ENCODE measurements at regions not wholly inside any gene's neighbourhood (a gene's known extent, or its start where the extent isn't known, plus 50 kb on each side); places are given as distances from the start of the nearest gene placed in this dataset.

GRCh38 chr2:16441431-16441830 lies 224.2 kb downstream of the CYRIA start:
- no peak for ATAC-seq (ENCODE audit: poor library complexity)
- Histone ChIP-seq H3K27me3 (ENCODE audit: control insufficient read depth in 1 of 2, insufficient read depth in 2 of 2, low read length in 2 of 2) (peaks cover 0 to 5% of the 10 kb centered on the region in 2 experiments), H3K36me3 (ENCODE audit: insufficient read depth, low read length) (no peaks in the 10 kb centered on the region), H3K9me3 (ENCODE audit: control insufficient read depth in 1 of 2, insufficient read depth in 1 of 2, low read length in 2 of 2) (peaks cover 0 to 4% of the 10 kb centered on the region in 2 experiments), H3K4me1 (ENCODE audit: insufficient read depth, low read length) (no peaks in the 10 kb centered on the region), H3K4me3 (ENCODE audit: low read length) (no peak overlapping the region), H3K27ac (ENCODE audit: low read depth in 1 of 2, low read length in 2 of 2) (no peak overlapping the region)
- DNase-seq: no peak
- Mint-ChIP-seq H3K27ac (no peak overlapping the region), H3K4me3 (no peak overlapping the region), H3K4me1 (ENCODE audit: low read depth) (no peaks in the 10 kb centered on the region), H3K27me3 (peaks cover 17% of the 10 kb centered on the region), H3K9me3 (no peaks in the 10 kb centered on the region), H3K36me3 (ENCODE audit: low read depth) (no peaks in the 10 kb centered on the region)
- ChIA-PET CTCF (no interaction called here), POLR2A (no interaction called here)
- TF ChIP-seq CTCF (IDR thresholded peaks at IDR 0.05): no peak
- intact Hi-C loops (cut with DNase I, micrococcal nuclease): no loop called here

GRCh38 chr2:16440898-16441297 lies 224.7 kb downstream of the CYRIA start:
- CTCF ChIA-PET: no interaction called here
- H3K27ac ChIP-seq (ENCODE audit: low read depth in 1 of 2, low read length in 2 of 2): no peak overlapping the region
- no peaks in the 10 kb centered on the region for H3K9me3 Mint-ChIP-seq

GRCh38 chr2:16438613-16439321 lies 226.9 kb downstream of the CYRIA start:
- peaks cover 0 to 5% of the 10 kb centered on the region in 2 experiments for H3K27me3 ChIP-seq (ENCODE audit: control insufficient read depth in 1 of 2, insufficient read depth in 2 of 2, low read length in 2 of 2)
- Mint-ChIP-seq H3K4me3 (no peak overlapping the region), H3K36me3 (ENCODE audit: low read depth) (no peaks in the 10 kb centered on the region), H3K9me3 (no peaks in the 10 kb centered on the region), H3K27ac (no peak overlapping the region), H3K4me1 (ENCODE audit: low read depth) (no peaks in the 10 kb centered on the region), H3K27me3 (peaks cover 22% of the 10 kb centered on the region)
- intact Hi-C loops (cut with DNase I, micrococcal nuclease): no loop called here
- H3K9me3 ChIP-seq (ENCODE audit: control insufficient read depth in 1 of 2, insufficient read depth in 1 of 2, low read length in 2 of 2): peaks cover 0 to 4% of the 10 kb centered on the region in 2 experiments
- no peak overlapping the region for H3K27ac ChIP-seq (ENCODE audit: low read depth in 1 of 2, low read length in 2 of 2)
- ATAC-seq (ENCODE audit: poor library complexity) (no peak), DNase-seq (no peak)
- no peak overlapping the region for H3K4me3 ChIP-seq (ENCODE audit: low read length)
- ChIA-PET CTCF (no interaction called here), POLR2A (no interaction called here)
- no peak for TF ChIP-seq CTCF (IDR thresholded peaks at IDR 0.05)
- H3K4me1 ChIP-seq (ENCODE audit: insufficient read depth, low read length): no peaks in the 10 kb centered on the region
- H3K36me3 ChIP-seq (ENCODE audit: insufficient read depth, low read length): no peaks in the 10 kb centered on the region

More at GRCh38 chr2:16440898-16441297, 224.7 kb downstream of the CYRIA start:
- intact Hi-C loops (cut with DNase I, micrococcal nuclease): no loop called here
- H3K4me1 ChIP-seq (ENCODE audit: insufficient read depth, low read length): no peaks in the 10 kb centered on the region
- POLR2A ChIA-PET: no interaction called here
- no peak for TF ChIP-seq CTCF (IDR thresholded peaks at IDR 0.05)
- peaks cover 0 to 4% of the 10 kb centered on the region in 2 experiments for H3K9me3 ChIP-seq (ENCODE audit: control insufficient read depth in 1 of 2, insufficient read depth in 1 of 2, low read length in 2 of 2)
- H3K4me3 ChIP-seq (ENCODE audit: low read length): no peak overlapping the region
- no peaks in the 10 kb centered on the region for H3K36me3 ChIP-seq (ENCODE audit: insufficient read depth, low read length)
- Mint-ChIP-seq H3K4me1 (ENCODE audit: low read depth) (no peaks in the 10 kb centered on the region), H3K27me3 (peaks cover 17% of the 10 kb centered on the region), H3K4me3 (no peak overlapping the region), H3K36me3 (ENCODE audit: low read depth) (no peaks in the 10 kb centered on the region), H3K27ac (no peak overlapping the region)
- peaks cover 0 to 5% of the 10 kb centered on the region in 2 experiments for H3K27me3 ChIP-seq (ENCODE audit: control insufficient read depth in 1 of 2, insufficient read depth in 2 of 2, low read length in 2 of 2)
- DNase-seq (no peak), ATAC-seq (ENCODE audit: poor library complexity) (no peak)
